GM19372 (cell line): ENCODE measurements at regions not wholly inside any gene's neighbourhood (a gene's known extent, or its start where the extent isn't known, plus 50 kb on each side); places are given as distances from the start of the nearest gene placed in this dataset.
"Not testable (repeated sequence)": the region's sequence is repeated elsewhere in the genome, so short reads cannot be mapped to it uniquely, and the experiment has no call there.

ENCODE experiments used
- ATAC-seq: cut with Tn5 transposase; IDR thresholded peaks from one replicate; pipeline ENCODE4 v1.9.1; 2021; ENCODE audit warnings: mild to moderate bottlenecking, low read depth, moderate library complexity; ENCODE audit not compliant: unreplicated experiment

GRCh38 chr2:101612019-101612418, 85.5 kb upstream of the MAP4K4 start:
- ATAC-seq: no peak

GRCh38 chr2:101610750-101611315, 86.7 kb upstream of the MAP4K4 start:
- no peak for ATAC-seq

GRCh38 chr2:101609433-101609832, 88.1 kb upstream of the MAP4K4 start:
- no peak for ATAC-seq

- no peak for ATAC-seq
Observed at GRCh38 chr2:101608408-101609310, 88.8 kb upstream of the MAP4K4 start.

- ATAC-seq: no peak
Observed at GRCh38 chr2:101597347-101597944, 100.1 kb upstream of the MAP4K4 start.

GRCh38 chr2:101596333-101596732, 101.2 kb upstream of the MAP4K4 start:
- no peak for ATAC-seq

GRCh38 chr2:101587251-101587650, 110.3 kb upstream of the MAP4K4 start:
- ATAC-seq: no peak

GRCh38 chr2:101583861-101584260, 108.9 kb upstream of the RFX8 start:
- ATAC-seq: no peak

- ATAC-seq: no peak
Observed at GRCh38 chr2:101581675-101582299, 106.9 kb upstream of the RFX8 start.

- no peak for ATAC-seq
Observed at GRCh38 chr2:101580528-101580927, 105.6 kb upstream of the RFX8 start.

GRCh38 chr2:101578671-101579070, 103.8 kb upstream of the RFX8 start:
- ATAC-seq: no peak

- ATAC-seq: not testable (repeated sequence)
Observed at GRCh38 chr2:101578135-101578534, 103.2 kb upstream of the RFX8 start.

- no peak for ATAC-seq
Observed at GRCh38 chr2:101577173-101577572, 102.3 kb upstream of the RFX8 start.

- ATAC-seq: no peak
Observed at GRCh38 chr2:101574622-101575021, 99.7 kb upstream of the RFX8 start.

- no peak for ATAC-seq
Observed at GRCh38 chr2:101571951-101572350, 97.0 kb upstream of the RFX8 start.

GRCh38 chr2:101569886-101570520, 95.1 kb upstream of the RFX8 start:
- no peak for ATAC-seq

GRCh38 chr2:101568969-101569368, 94.1 kb upstream of the RFX8 start:
- no peak for ATAC-seq

- ATAC-seq: no peak
Observed at GRCh38 chr2:101566632-101567228, 91.8 kb upstream of the RFX8 start.

- no peak for ATAC-seq
Observed at GRCh38 chr2:101563849-101564248, 88.9 kb upstream of the RFX8 start.

- no peak for ATAC-seq
Observed at GRCh38 chr2:101560780-101561315, 85.9 kb upstream of the RFX8 start.
